ENCODE measurements at regions not wholly inside any gene's neighbourhood (a gene's known extent, or its start where the extent isn't known, plus 50 kb on each side); places are given as distances from the start of the nearest gene placed in this dataset.
A peak's percentile ranks its signal among the peaks of the same experiment; 100 is the strongest.

GRCh38 chr3:72257203-72257602 lies 472.3 kb upstream of the PROK2 start:
- DNase-seq, result no peak
- no peak overlapping the region for H3K4me3 ChIP-seq (ENCODE audit: low read length)
- H3K4me2 ChIP-seq (ENCODE audit: low read depth, low read length), result no peak overlapping the region
- no peak overlapping the region for H3K27ac ChIP-seq (ENCODE audit: low read length)
- H3F3A ChIP-seq (ENCODE audit: insufficient read depth, low read length), result no peaks in the 10 kb centered on the region
- TF ChIP-seq CTCF (IDR thresholded peaks at IDR 0.05; ENCODE audit: low read length), result no peak
- no peak for TF ChIP-seq EZH2phosphoT487 (IDR thresholded peaks at IDR 0.05; ENCODE audit: low read length)
- H3K27me3 ChIP-seq (replicated peaks; ENCODE audit: insufficient read depth, low read length), result no peaks in the 10 kb centered on the region
- H3K79me2 ChIP-seq (ENCODE audit: low read length), result no peaks in the 10 kb centered on the region
- no peaks in the 10 kb centered on the region for H3K9me2 ChIP-seq (replicated peaks; ENCODE audit: insufficient read depth, low read length)
- H4K20me1 ChIP-seq (ENCODE audit: insufficient read depth, low read length), result no peaks in the 10 kb centered on the region
- H3K9me3 ChIP-seq (replicated peaks; ENCODE audit: insufficient read depth, low read length), result no peaks in the 10 kb centered on the region
- peaks cover 17% of the 10 kb centered on the region for H3K4me1 ChIP-seq (ENCODE audit: low read length)
- no peak overlapping the region for H3K9ac ChIP-seq (ENCODE audit: low read length)
- H3K36me3 ChIP-seq (replicated peaks; ENCODE audit: insufficient read depth, low read length), result no peaks in the 10 kb centered on the region
- H2AFZ ChIP-seq (ENCODE audit: low read length), result no peak overlapping the region

- no peaks in the 10 kb centered on the region for H3K9me3 ChIP-seq (replicated peaks; ENCODE audit: insufficient read depth, low read length)
- H3F3A ChIP-seq (ENCODE audit: insufficient read depth, low read length), result no peaks in the 10 kb centered on the region
- H3K4me1 ChIP-seq (ENCODE audit: low read length), result peaks cover 17% of the 10 kb centered on the region
- no peak for DNase-seq
- no peak overlapping the region for H3K9ac ChIP-seq (ENCODE audit: low read length)
- H3K27ac ChIP-seq (ENCODE audit: low read length), result no peak overlapping the region
- H2AFZ ChIP-seq (ENCODE audit: low read length), result 0 out of 2 replicates have a peak overlapping the region, but pooled peaks have one; percentile 56
- H4K20me1 ChIP-seq (ENCODE audit: insufficient read depth, low read length), result no peaks in the 10 kb centered on the region
- no peak overlapping the region for H3K4me3 ChIP-seq (ENCODE audit: low read length)
- H3K36me3 ChIP-seq (replicated peaks; ENCODE audit: insufficient read depth, low read length), result no peaks in the 10 kb centered on the region
- no peaks in the 10 kb centered on the region for H3K79me2 ChIP-seq (ENCODE audit: low read length)
- no peaks in the 10 kb centered on the region for H3K27me3 ChIP-seq (replicated peaks; ENCODE audit: insufficient read depth, low read length)
- H3K4me2 ChIP-seq (ENCODE audit: low read depth, low read length), result no peak overlapping the region
- H3K9me2 ChIP-seq (replicated peaks; ENCODE audit: insufficient read depth, low read length), result no peaks in the 10 kb centered on the region
- TF ChIP-seq EZH2phosphoT487 (IDR thresholded peaks at IDR 0.05; ENCODE audit: low read length) (no peak), EZH2 (optimal IDR thresholded peaks at IDR 0.05; ENCODE audit: low read depth, low read length) (no peak), CTCF (IDR thresholded peaks at IDR 0.05; ENCODE audit: low read length) (no peak)
Observed at GRCh38 chr3:72256716-72257115, 471.8 kb upstream of the PROK2 start.

GRCh38 chr3:72255791-72256559 lies 471.0 kb upstream of the PROK2 start:
- H3K4me3 ChIP-seq (ENCODE audit: low read length), result no peak overlapping the region; the same call in 1 of the 2 replicates
- DNase-seq, result peak; percentile 89
- no peaks in the 10 kb centered on the region for H4K20me1 ChIP-seq (ENCODE audit: insufficient read depth, low read length)
- no peaks in the 10 kb centered on the region for H3K9me3 ChIP-seq (replicated peaks; ENCODE audit: insufficient read depth, low read length)
- peak overlapping the region; percentile 58 for H3K4me2 ChIP-seq (ENCODE audit: low read depth, low read length)
- TF ChIP-seq CTCF (IDR thresholded peaks at IDR 0.05; ENCODE audit: low read length), result peak; percentile 34
- TF ChIP-seq EZH2phosphoT487 (IDR thresholded peaks at IDR 0.05; ENCODE audit: low read length), result no peak
- H3K27ac ChIP-seq (ENCODE audit: low read length), result peak overlapping the region; percentile 57; the same call in 1 of the 2 replicates
- H3K79me2 ChIP-seq (ENCODE audit: low read length), result no peaks in the 10 kb centered on the region
- no peaks in the 10 kb centered on the region for H3K27me3 ChIP-seq (replicated peaks; ENCODE audit: insufficient read depth, low read length)
- H3K9me2 ChIP-seq (replicated peaks; ENCODE audit: insufficient read depth, low read length), result no peaks in the 10 kb centered on the region
- peak overlapping the region; percentile 56 for H2AFZ ChIP-seq (ENCODE audit: low read length)
- peak overlapping the region; percentile 43; the same call in 1 of the 2 replicates for H3K9ac ChIP-seq (ENCODE audit: low read length)
- H3K4me1 ChIP-seq (ENCODE audit: low read length), result peaks cover 17% of the 10 kb centered on the region
- H3F3A ChIP-seq (ENCODE audit: insufficient read depth, low read length), result no peaks in the 10 kb centered on the region
- H3K36me3 ChIP-seq (replicated peaks; ENCODE audit: insufficient read depth, low read length), result no peaks in the 10 kb centered on the region
